OCI-LY7 (cell line): ENCODE measurements at regions not wholly inside any gene's neighbourhood (a gene's known extent, or its start where the extent isn't known, plus 50 kb on each side); places are given as distances from the start of the nearest gene placed in this dataset.

Source experiments
- BruUV-seq: library from RNA; stranded (reverse); fragments of 400-500 nt; replicated peaks from 2 replicates; lab custom pipeline; 2021; lab: Mats Ljungman, UMichigan
- CTCF ChIA-PET: fragments of 300-600 bp; sonication (Branson Sonifier 250); formaldehyde crosslinking; loops from one replicate; lab custom pipeline; 2022; ENCODE audit warnings: antibody characterized with exemption; ENCODE audit not compliant: unreplicated experiment; lab: Charles Lee
- POLR2A ChIA-PET: fragments of 300-600 bp; sonication (Branson Sonifier 250); formaldehyde crosslinking; loops from one replicate; lab custom pipeline; 2022; ENCODE audit warnings: antibody characterized with exemption; lab: Charles Lee
- DNase-seq: peaks from one replicate; pipeline ENCODE4 v3.0.0-alpha.2; 2015; ENCODE audit warnings: low spot score
- H2AFZ ChIP-seq: fragments of 200-600 bp; sonication (generic), shearing (Covaris generic); 2 replicates; pipeline ENCODE4 v1.6.1; 2014; ENCODE audit warnings: mild to moderate bottlenecking, antibody characterized with exemption, low read length, moderate library complexity
- H3K27ac ChIP-seq: fragments of 200-600 bp; sonication (generic); 2 replicates; pipeline ENCODE4 v1.5.1; 2014; ENCODE audit warnings: mixed run types, low read depth, mild to moderate bottlenecking, moderate library complexity, low read length, inconsistent platforms; ENCODE audit not compliant: poor library complexity, severe bottlenecking
- H3K36me3 ChIP-seq: fragments of 200-600 bp; sonication (generic); 2 replicates; pipeline ENCODE4 v1.6.1; 2014; ENCODE audit warnings: mild to moderate bottlenecking, antibody characterized with exemption, low read length, moderate library complexity, mixed read lengths; ENCODE audit not compliant: insufficient read depth
- H3K4me1 ChIP-seq: fragments of 200-600 bp; sonication (generic); 2 replicates; pipeline ENCODE4 v1.5.1; 2014; ENCODE audit warnings: mild to moderate bottlenecking, low read length; ENCODE audit not compliant: insufficient read depth, poor library complexity, severe bottlenecking
- H3K4me2 ChIP-seq: fragments of 200-600 bp; sonication (generic); 2 replicates; pipeline ENCODE4 v1.6.1; 2014; ENCODE audit warnings: mild to moderate bottlenecking, low read length
- H3K4me3 ChIP-seq: fragments of 200-600 bp; sonication (generic); 2 replicates; pipeline ENCODE4 v1.5.1; 2014; ENCODE audit warnings: mild to moderate bottlenecking, low read depth, low read length; ENCODE audit not compliant: poor library complexity, severe bottlenecking
- H3K79me2 ChIP-seq: fragments of 200-600 bp; sonication (generic); 2 replicates; pipeline ENCODE4 v1.6.1; 2016; ENCODE audit warnings: low read depth, mild to moderate bottlenecking, low read length, moderate library complexity, mixed read lengths; ENCODE audit not compliant: insufficient read depth
- H3K9me2 ChIP-seq: fragments of 200-600 bp; sonication (generic); 2 replicates; pipeline ENCODE4 v1.6.1; 2016; ENCODE audit warnings: mild to moderate bottlenecking, low read length, mixed read lengths; ENCODE audit not compliant: insufficient read depth
- H3K9me3 ChIP-seq: fragments of 200-600 bp; sonication (generic); 2 replicates; pipeline ENCODE4 v1.6.1; 2014; ENCODE audit warnings: mild to moderate bottlenecking, mixed run types, low read length, mixed read lengths
- H4K20me1 ChIP-seq: fragments of 200-600 bp; sonication (generic); 2 replicates; pipeline ENCODE4 v1.6.1; 2014; ENCODE audit warnings: mild to moderate bottlenecking, antibody characterized with exemption, low read length, moderate library complexity, mixed read lengths; ENCODE audit not compliant: insufficient read depth
- EZH2phosphoT487 ChIP-seq: fragments of 200-600 bp; sonication (generic); IDR thresholded peaks from 2 replicates; pipeline ENCODE4 v1.6.1; 2018; ENCODE audit warnings: low read depth, borderline replicate concordance, mild to moderate bottlenecking, mixed run types, antibody characterized with exemption, low read length, moderate library complexity, mixed read lengths
- intact Hi-C: fragments of 100-400 bp; cut with micrococcal nuclease; formaldehyde crosslinking; loops from one replicate; pipeline ENCODE4 v1.10.0; 2022; ENCODE audit not compliant: unreplicated experiment
- TF ChIP-seq, protein P1 (sequence below): fragments of 200-600 bp; sonication (generic); conservative IDR thresholded peaks from 2 replicates; pipeline ENCODE4 v1.5.1; 2014; ENCODE audit warnings: mild to moderate bottlenecking, antibody characterized with exemption, low read length, moderate library complexity, mixed read lengths

DNA sequence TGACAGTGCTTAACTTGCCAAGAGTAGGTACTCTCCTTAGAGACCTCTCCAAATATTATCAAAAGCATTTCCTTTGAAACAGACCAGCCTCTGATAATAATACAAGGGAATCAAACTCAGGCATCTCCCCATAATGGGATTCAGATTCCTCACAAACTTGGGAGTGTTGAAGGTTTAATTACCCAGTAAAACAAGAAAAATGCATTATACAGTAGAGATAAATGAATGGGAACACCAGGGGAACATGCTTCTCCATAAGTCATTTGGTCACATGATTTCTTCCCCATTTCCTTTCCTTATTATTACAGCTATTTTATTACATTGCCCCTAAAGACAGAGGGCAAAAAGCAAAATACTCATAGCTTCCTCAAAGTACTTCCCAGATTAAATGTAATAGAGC is 325.0 kb upstream of the CDIN1 start:
- H3K9me2 ChIP-seq = no peaks in the 10 kb centered on the region
- TF ChIP-seq, protein P1, sequence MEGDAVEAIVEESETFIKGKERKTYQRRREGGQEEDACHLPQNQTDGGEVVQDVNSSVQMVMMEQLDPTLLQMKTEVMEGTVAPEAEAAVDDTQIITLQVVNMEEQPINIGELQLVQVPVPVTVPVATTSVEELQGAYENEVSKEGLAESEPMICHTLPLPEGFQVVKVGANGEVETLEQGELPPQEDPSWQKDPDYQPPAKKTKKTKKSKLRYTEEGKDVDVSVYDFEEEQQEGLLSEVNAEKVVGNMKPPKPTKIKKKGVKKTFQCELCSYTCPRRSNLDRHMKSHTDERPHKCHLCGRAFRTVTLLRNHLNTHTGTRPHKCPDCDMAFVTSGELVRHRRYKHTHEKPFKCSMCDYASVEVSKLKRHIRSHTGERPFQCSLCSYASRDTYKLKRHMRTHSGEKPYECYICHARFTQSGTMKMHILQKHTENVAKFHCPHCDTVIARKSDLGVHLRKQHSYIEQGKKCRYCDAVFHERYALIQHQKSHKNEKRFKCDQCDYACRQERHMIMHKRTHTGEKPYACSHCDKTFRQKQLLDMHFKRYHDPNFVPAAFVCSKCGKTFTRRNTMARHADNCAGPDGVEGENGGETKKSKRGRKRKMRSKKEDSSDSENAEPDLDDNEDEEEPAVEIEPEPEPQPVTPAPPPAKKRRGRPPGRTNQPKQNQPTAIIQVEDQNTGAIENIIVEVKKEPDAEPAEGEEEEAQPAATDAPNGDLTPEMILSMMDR = no peak
- no peak for TF ChIP-seq EZH2phosphoT487
- BruUV-seq = no TSS peak
- ChIA-PET CTCF (no interaction called here), POLR2A (interaction anchor here (0.6 to 0.9 kb wide), 3 partner anchors 13 to 178 kb away, joined by 3 to 4 read pairs (median 4); no protein-coding TSS in a partner anchor)
- DNase-seq = no peak
- no peak overlapping the region for H3K27ac ChIP-seq
- no peak overlapping the region for H2AFZ ChIP-seq
- intact Hi-C loops = no loop called here
- no peaks in the 10 kb centered on the region for H3K4me1 ChIP-seq
- no peaks in the 10 kb centered on the region for H3K79me2 ChIP-seq
- no peak overlapping the region for H3K4me3 ChIP-seq
- no peaks in the 10 kb centered on the region for H4K20me1 ChIP-seq
- no peaks in the 10 kb centered on the region for H3K9me3 ChIP-seq
- H3K4me2 ChIP-seq = no peak overlapping the region
- no peaks in the 10 kb centered on the region for H3K36me3 ChIP-seq

DNA sequence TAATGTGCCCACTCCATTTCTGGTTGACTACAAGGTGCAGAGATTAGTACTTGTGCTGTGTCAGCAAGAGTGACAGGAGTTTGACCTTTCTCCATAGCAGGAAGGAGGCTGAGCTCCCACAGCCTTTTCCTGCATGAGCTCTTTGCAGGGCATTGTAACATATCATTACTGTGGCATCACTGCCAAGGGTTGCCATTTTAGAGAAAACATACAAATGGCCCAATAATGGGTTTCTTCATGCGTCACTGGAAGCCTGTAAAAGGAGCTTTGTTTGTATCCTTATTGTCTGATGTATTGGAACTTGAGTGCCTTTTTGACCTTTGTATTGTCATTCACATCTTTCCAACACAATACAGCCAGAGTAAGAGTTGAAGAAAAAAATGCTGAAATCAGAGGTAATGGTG is 323.0 kb upstream of the CDIN1 start:
- Histone ChIP-seq H3K36me3 (no peaks in the 10 kb centered on the region), H4K20me1 (no peaks in the 10 kb centered on the region), H3K4me3 (no peak overlapping the region), H3K9me2 (no peaks in the 10 kb centered on the region), H3K27ac (no peak overlapping the region), H3K4me2 (no peak overlapping the region), H3K4me1 (no peaks in the 10 kb centered on the region), H3K79me2 (no peaks in the 10 kb centered on the region), H2AFZ (no peak overlapping the region), H3K9me3 (no peaks in the 10 kb centered on the region)
- no peak for DNase-seq
- no peak for TF ChIP-seq EZH2phosphoT487
- TF ChIP-seq, protein P1 = no peak
- no TSS peak for BruUV-seq
- CTCF ChIA-PET = no interaction called here
- intact Hi-C loops = no loop called here
- POLR2A ChIA-PET = interaction anchor here (0.6 to 0.7 kb wide), 2 partner anchors 10 to 630 kb away, joined by 3 read pairs; no protein-coding TSS in a partner anchor

DNA sequence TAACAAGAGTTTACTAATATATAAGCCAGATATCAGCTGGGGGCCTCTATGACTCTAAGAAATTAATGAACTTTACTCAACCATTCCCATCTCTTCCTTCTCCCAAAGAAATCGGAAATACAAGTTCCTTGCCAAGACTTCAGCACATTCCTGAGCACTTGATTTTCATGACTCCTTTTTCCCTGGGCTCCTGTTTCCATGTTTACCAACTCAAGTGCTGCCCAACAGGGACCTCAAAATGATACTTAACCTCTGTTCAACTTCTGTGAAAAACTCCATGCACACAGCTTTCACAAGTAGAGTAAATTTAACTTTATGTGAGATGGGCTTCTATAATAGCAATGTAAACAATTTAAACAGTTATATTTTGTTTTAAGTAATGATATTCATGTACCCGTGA is 315.8 kb upstream of the CDIN1 start:
- Histone ChIP-seq H3K36me3 (no peaks in the 10 kb centered on the region), H3K9me3 (no peaks in the 10 kb centered on the region), H3K9me2 (no peaks in the 10 kb centered on the region), H3K79me2 (no peaks in the 10 kb centered on the region), H3K4me2 (no peak overlapping the region), H2AFZ (no peak overlapping the region), H3K4me3 (no peak overlapping the region), H3K27ac (no peak overlapping the region), H4K20me1 (no peaks in the 10 kb centered on the region), H3K4me1 (no peaks in the 10 kb centered on the region)
- intact Hi-C loops = no loop called here
- POLR2A ChIA-PET = no interaction called here
- DNase-seq = no peak
- CTCF ChIA-PET = no interaction called here
- BruUV-seq = no TSS peak
- TF ChIP-seq EZH2phosphoT487 = no peak
- TF ChIP-seq, protein P1 = no peak
